HuH-7 (cell line): ENCODE measurements at regions not wholly inside any gene's neighbourhood (a gene's known extent, or its start where the extent isn't known, plus 50 kb on each side); places are given as distances from the start of the nearest gene placed in this dataset.

ENCODE experiments used
- DNase-seq: peaks from one replicate; pipeline ENCODE4 v3.0.0; 2011; ENCODE audit warnings: low spot score

DNA sequence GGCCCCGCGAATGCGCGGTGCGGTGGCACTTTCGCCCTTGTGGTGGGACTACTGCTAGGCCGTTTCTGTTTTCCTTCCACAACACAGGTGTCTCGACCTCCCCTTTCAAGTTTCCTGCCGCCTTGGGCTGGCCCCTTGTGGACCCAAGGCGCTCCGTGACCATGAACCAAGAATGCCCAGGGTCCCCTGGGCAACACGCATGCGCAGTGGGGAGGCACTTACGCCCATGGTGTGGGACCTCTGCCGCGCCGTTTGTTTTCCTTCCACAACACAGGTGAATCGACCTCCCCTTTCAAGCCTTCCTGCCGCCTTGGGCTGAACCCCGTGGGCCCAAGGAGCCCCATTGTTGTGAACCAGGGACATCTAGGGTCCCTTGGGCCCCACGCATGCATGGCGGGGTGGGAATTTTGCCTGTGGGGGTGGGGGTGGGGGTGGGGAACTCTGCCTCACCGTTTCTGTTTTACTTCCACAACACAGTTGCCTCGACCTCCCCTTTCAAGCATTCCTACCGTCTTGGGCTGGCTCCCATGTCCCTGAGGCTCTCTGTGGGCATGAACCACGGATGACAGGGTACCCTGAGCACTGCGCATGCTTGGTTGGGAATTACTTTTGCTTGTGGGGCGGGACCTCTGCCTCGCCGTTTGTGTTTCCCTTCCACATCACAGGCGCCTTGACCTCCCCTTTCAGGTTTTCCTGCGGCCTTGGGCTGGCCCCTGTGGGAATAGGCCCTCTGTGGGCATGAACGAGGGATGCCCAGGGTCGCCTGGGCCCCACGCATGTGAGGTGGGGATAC is 355.1 kb downstream of the ALG10 start:
- DNase-seq = peak; percentile 48

DNA sequence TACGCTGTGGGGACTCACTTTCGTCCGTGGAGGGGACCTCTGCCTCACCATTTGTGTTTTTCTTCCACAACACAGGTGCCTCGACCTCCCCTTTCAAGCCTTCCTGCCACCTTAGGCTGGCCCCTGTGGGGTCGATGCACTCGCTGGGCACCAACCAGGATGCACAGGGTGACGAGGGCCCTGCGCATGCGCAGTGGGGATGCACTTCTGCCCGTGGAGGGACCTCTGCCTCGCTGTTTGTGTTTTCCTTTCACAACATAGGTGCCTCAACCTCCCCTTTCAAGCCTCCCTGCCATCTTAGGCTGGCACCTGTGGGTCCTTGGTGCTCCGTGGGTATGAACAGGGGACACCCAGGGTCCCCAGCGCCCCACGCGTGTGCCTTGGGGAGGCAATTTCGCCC is 356.8 kb downstream of the ALG10 start:
- no peak for DNase-seq

DNA sequence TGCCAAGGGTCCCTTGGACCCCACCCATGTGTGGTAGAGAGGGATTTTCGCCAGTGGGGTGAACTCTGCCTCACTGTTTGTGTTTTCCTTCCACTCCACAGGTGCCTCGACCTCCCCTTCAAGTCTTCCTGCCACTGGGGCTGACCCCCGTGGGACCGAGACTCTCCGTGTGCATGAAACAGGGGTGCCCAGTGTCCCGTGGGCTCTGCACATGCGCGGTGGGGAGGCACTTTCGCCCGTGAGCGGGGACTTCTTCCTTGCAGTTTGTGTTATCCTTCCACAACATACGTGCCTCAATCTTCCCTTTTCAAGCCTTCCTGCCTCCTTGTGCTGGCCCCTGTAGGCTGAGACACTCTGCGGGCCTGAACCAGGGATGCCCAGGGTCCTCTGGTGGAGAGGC is 362.4 kb downstream of the ALG10 start:
- DNase-seq = no peak

DNA sequence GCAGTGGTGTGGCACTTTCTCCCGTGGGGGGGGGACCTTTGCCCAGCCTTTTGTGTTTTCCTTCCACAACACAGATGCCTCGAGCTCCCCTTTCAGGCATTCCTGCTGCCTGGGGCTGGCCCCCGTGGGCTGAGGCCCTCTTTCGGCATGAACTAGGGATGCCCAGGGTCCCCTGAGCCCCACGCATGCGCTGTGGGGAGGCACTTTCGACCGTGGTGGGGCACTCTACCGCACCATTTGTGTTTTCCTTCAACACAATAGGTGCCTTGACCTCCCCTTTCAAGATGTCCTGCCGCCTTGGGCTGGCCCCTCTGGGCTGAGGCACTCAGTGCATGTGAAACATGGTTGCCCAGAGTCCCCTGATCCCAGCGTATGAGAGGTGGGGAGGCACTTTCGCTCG is 363.7 kb downstream of the ALG10 start:
- DNase-seq = no peak

DNA sequence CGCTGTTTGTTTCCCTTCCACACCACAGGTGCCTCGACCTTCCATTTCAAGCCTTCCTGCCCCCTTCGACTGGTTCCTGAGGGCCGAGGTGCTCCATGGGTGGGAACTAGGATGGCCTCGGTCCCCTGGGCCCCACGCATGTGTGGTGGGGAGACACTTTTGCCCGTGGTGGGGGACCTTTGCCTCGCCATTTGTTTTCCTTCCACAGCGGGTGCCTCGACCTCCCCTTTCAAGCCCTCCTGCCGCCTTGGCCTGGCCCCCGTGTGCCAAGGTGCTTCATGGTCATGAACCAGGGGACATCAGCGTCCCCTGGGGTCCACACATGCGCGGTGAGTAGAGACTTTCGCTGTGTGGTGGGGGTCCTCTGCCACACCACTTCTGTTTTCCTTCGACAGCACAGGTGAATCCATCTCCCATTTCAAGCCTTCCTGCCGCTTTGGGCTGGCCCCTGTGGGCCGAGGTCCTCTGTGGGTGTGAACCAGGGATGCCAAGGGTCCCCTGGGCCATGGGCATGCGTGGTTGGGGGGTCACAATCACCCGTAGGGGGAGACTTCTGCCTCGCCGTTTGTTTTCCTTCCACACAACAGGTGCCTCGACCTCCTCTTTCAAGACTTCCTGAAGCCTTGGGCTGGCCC is 364.4 kb downstream of the ALG10 start:
- no peak for DNase-seq

DNA sequence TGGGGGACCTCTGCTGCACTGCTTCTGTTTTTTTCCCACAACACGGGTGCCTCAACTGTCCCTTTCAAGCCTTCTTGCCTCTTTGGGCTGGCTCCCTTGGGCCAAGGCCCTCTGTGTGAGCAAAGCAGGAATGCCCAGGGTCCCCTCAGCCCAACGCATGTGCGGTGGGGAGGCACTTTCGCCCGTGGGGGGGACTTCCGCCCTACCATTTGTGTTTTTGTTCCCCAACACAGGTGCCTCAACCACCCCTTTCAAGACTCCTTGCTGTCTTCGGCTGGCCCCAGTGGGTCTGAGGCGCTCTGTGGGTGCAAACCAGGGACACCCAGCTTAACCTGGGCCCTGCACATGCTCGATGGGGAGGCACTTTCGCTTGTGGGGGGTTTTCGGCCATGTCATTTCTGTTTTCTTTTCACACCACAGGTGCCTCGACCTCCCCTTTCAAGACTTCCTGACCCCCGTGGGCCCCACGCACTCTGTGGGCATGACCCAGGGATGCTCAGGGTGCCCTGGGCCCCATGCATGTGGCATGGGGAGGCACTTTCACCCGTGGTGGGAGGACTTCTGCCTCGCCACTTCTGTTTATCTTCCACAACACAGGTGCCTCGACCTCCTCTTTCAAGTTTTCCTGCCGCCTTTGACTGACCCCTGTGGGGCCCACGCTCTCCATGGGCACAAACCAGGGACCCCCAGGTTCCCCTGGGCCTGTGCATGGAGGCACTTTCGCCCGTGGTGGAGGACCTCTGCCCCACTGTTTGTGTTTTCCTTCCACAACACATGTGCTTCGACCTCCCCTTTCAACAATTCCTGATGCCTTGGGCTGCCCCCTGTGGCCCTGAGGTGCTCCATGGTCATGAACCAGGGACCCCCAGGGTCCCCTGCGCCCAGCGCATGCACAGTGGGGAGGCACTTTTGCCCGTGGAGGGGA is 365.7 kb downstream of the ALG10 start:
- DNase-seq = no peak

DNA sequence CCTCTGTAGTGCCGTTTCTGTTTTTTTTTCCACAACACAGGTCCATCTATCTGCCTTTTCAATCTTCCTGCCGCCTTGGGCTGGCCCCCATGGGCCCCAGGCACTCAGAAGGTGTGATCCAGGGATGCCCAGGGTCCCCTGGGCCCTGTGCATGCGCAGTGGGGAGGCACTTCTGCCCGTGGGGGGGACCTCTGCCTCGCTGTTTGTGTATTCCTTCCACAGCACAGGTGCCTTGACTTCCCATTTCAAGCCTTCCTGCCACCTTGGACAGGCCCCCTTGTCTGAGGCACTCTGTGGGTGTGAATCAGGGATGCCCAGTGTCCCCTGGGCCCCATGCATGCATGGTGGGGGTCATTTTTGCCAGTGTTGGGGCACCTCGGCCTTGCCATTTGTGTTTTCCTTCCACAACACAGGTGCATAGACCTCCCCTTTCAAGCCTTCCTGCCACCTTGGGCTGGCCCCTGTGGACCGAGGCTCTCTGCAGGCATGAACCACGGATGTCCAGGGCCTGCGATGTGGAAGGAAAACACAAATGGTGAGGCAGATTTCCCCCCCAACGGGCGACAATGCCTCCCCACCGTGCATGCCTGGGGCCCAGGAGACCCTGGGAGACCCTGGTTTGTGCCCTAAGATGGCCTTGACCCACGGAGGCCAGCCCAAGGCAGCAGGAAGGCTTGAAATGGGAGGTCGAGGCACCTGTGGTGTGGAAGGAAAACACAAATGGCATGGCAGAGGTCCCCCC is 366.5 kb downstream of the ALG10 start:
- no peak for DNase-seq

DNA sequence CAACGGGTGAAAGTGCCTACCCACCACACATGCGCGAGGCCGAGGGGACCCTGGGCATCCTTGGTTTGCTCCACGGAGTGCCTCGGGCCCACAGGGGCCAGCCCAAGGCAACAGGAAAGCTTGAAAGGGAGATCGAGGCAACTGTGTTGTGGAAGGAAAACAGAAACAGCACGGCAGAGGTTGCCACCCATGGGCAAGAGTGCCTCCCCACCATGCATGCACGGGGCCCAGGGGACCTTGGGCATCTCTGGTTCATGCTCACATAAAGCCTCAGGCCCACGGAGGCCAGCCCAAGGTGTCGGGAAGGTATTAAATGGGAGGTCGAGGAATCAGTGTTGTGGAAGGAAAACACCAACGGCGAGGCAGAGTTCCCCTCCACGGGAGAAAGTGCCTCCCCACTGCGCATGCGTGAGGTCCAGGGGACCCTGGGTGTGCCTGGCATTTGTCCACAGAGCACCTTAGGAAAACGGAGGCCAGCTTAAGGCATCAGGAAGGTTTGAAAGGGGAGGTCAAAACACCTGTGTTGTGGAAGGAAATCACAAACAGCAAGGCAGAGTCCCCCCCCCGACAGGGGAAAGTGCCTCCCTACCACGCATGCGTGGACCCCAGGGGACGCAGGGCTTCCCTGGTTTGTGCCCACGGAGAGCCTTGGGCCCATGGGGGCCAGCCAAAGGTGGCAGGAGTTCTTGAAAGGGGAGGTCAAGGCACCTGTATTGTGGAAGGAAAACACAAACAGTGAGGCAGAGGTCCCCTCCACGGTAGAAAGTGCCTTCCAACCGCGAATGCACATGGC is 367.3 kb downstream of the ALG10 start:
- DNase-seq = no peak

DNA sequence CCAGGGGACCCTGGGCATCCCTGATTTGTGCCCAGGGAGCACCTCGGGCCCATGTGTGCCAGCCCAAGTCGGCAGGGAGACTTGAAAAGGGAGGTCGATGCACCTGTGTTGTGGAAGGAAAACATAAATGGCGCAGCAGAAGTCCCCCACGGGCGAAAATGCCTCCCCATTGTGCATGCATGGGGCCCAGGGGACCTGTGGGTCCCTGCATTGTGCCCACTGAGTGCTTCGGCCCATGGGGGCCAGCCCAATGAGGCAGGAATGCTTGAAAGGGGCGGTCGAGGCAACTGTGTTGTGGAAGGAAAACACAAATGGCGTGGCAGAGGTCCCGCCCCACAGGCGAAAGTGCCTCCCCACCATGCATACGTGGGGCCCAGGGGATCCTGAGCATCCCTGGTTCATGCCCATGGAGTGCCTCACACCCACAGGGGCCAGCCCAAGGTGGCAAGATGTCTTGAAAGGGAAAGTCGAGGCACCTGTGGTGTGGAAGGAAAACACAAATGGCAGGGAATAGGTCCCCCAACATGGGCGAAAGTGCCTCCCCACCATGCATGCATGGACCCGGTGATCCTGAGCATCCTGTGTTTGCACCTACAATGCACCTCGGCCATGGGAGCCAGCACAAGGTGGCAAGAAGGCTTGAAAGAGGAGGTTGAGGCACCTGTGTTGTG is 368.0 kb downstream of the ALG10 start:
- DNase-seq = no peak

DNA sequence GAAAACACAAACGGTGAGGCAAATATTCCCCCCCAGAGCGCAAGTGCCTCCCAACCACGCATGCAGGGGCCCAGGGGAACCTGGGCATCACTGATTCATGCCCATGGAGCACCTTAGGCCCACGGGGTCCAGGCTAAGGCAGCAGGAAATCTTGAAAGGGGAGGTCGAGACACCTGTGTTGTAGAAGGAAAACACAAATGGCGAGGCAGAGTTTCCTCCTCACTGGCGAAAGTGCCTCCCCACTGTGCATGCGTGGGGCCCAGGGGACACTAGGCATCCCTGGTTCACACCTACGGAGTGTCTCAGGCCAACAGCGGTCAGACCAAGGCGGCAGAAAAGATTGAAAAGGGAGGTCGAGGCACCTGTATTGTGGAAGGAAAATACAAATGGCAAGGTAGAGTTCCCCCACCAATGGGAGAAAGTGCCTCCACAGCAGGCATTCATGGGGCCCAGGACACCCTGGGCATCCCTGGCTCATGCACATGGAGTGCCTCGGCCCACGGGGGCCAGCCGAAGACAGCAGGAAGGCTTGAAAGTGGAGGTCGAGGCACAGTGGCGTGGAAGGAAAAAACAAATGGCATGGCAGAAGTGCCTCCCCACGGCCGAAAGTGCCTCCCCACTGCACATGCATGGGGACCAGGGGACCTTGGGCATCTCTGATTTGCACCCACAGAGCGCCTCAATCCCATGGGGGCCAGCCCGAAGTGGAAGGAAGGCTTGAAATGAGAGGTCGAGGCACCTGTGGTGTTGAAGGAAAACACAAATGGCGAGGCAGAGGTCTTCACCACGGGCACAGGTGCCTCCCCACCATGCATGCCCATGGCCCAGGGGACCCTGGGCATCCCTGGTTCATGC is 368.8 kb downstream of the ALG10 start:
- DNase-seq = no peak

DNA sequence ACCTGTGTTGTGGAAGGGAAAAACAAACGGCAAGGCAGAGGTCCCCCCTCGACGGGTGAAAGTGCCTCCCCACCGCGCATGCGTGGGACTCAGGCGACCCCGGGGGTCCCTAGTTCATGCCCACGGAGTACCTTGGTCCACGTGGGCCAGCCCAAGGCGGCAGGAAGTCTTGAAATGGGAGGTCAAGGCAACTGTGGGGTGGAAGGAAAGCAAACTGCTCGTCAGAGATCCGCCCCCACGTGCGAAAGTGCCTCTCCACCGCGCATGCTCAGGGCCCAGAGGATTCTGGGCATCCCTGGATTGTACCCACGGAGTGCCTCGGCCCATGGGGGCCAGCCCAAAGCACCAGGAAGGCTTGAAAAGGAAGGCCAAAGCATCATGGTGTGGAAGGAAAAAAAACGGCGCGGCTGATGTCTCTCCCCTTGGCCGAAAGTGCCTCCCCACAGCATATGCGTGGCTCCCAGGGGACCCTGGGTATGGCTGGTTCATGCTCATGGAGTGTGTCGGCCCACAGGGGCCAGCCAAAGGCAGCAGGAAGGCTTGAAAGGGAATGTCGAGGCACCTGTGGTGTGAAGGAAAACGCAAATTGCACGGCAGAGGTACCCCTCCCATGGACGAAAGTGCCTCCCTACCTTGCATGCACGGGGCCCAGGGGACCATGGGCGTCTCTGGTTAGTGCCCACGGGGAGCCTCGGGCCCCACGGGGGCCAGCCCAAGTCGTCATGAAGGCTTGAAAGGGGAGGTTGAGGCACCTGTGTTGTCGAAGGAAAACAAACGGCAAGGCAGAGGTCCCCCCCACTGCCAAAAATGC is 369.7 kb downstream of the ALG10 start:
- DNase-seq = no peak

DNA sequence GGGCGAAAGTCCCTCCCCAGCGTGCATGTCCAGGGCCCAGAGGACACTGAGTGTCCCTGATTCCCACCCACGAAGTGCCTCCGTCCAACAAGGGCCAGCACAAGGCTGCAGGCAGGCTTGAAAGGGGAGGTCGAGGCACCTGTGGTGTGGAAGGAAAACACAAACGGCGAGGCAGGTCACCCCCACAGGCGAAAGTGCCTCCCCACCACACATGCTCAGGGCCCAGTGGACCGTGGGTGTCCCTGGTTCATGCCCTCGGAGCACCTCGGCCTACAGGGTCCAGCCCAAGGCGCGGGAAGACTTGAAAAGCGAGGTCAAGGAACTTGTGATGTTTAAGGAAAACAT is 370.4 kb downstream of the ALG10 start:
- no peak for DNase-seq

DNA sequence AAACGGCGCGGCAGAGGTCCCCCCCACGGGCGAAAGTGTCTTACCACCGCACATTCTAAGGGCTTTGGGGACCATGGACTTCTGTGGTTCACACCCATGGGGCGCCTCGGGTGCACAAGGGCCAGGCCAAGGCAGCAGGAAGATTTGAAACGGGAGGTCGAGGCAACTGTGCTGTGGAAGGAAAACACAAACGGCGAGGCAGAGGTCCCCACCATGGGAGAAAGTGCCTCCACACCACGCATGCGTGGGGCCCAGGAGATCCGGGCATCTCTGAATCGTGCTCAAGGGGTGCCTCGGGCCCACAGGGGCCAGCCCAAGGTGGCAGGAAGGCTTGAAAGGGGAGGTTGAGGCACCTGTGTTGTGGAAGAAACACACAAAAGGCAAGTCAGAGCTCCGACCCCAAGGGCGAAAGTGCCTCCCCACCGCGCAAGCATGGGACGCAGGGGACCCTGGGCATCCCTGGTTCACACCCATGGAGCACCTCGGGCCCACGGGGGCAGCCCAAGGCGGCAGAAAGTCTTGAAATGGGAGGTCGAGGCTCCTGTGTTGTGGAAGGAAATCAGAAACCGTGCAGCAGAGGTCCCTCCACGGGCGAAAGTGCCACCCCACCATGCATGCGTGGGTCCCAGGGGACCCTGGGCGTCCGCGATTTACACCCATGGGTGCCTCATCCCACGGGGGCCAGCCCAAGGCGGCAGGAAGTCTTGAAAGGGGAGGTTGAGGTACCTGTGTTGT is 371.0 kb downstream of the ALG10 start:
- no peak for DNase-seq

DNA sequence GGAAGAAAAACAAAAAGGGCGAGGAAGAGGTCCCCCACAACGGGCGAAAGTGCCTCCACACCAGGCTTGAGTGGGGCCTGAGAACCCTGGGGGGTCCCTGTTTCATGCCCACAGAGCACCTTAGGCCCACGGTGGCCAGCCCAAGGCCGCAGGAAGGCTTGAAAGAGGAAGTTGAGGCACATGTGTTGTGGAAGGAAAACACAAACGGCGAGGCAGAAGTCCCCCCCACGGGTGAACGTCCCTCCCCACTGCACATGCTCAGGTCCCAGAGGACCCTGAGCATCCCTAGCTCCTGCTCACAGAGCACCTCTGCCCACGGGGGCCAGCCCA is 371.5 kb downstream of the ALG10 start:
- no peak for DNase-seq

DNA sequence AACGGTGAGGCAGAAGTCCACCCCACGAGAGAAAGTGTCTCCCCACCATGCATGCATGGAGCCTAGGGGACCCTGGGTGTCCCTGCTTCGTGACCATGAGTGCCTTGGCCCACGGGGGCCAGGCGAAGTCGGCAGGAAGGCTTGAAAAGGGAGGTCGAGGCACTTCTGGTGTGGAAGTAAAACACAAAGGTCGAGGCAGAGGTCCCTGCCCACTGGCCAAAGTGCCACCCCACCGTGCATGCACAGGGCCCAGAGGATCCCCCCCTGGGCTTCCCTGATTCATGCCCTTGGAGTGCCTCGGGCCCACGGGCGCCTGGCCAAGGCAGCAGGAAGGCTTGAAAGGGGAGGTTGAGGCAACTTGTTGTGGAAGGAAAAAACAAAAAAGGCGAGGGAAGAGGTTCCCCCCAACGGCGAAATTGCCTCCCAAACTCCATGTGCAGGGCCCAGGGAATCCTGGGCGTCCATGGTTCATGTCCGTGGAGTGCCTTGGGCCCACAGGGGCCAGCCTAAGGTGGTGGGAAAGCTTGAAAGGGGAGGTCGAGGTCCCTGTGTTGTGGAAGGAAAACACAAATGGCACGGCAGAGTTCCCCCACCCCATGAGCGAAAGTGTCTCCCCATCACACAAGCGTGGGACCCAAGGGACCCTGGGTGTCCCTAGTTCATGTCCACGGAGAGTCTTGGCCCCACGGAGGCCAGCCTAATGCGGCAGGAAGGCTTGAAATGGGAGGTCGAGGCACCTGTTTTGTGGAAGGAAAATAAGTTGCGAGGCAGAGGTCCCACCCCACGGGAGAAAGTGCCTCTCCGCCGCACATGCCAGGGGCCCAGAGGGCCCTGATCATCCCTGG is 372.1 kb downstream of the ALG10 start:
- no peak for DNase-seq

DNA sequence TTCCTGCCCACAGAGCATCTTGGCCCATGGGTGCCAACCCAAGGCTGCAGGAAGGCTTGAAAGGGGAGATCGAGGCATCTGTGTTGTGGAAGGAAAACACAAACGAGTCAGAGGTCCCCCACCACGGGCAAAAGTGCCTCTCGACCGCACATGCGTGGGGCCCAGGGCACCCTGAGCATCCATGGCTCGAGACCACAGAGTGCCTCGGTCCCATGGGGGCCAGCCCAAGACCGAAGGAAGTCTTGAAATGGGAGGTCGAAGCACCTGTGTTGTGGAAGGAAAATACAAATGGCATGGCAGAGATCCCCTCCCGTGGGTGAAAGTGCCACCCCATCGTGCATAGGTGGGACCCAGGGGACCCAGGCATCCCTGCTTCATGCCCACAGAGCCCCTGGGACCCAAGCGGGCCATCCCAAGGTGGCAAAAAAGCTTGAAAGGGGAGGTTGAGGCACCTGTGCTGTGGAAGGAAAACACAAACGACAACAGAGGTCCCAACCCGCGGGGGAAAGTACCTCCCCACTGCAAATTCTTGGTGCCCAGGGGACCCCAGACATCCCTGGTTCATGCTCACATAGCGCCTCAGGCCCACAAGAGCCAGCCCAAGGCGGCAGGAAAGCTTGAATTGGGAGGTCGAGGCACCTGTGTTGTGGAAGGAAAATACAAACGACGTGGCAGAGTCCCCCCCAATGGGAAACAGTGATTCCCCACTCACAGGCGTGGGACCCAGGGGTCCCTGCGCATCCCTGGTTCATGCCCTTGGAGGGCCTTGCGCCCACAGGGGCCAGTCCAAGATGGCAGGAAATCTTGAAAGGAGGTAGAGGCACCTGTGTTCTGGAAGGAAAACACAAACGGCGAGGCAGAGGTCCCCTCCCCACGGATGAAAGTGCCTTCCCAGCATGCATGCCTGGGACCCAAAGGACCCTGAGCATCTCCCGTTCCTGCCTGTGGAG is 373.0 kb downstream of the ALG10 start:
- DNase-seq = no peak
